ENCODE measurements at regions not wholly inside any gene's neighbourhood (a gene's known extent, or its start where the extent isn't known, plus 50 kb on each side); places are given as distances from the start of the nearest gene placed in this dataset.

DNA sequence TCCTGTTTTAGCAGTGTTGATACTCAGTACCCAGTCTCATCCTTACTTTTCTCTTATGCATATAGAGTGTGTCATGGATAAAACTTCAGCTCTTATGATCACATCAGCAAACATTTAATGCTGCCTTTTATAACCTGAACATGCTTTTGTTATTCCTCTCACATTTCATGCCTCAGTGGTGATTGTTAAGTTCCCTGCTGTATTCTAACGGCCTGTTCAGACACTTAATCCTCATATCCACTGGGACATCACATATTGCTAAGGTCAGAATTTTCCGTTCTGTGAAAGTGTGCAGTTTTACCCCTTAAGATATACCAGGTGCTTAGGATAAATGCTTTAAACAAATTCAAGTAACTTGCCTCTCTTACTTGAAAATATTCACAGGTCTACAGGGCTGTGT is 268.7 kb upstream of the SEL1L start:
- no peak overlapping the region for H3K4me3 ChIP-seq
- H3K4me2 ChIP-seq, result no peak overlapping the region
- no peak for TF ChIP-seq EP300 (IDR thresholded peaks at IDR 0.05)
- TF ChIP-seq PHF8 (IDR thresholded peaks at IDR 0.05; ENCODE audit: borderline replicate concordance, low read depth), result no peak
- TF ChIP-seq HDAC2 (IDR thresholded peaks at IDR 0.05), result no peak
- no peak for TF ChIP-seq ESRRA (IDR thresholded peaks at IDR 0.05; ENCODE audit: borderline replicate concordance, low read length)
- no peak for TF ChIP-seq CHD2 (IDR thresholded peaks at IDR 0.05; ENCODE audit: low read length, partially characterized antibody)
- no peak for TF ChIP-seq HOXB5 (CRISPR knock-in tag; IDR thresholded peaks at IDR 0.05)
- no peak for TF ChIP-seq KDM1A (IDR thresholded peaks at IDR 0.05; ENCODE audit: low read depth)
- no peak for TF ChIP-seq MAFK (IDR thresholded peaks at IDR 0.05; ENCODE audit: partially characterized antibody)
- no peak for TF ChIP-seq CBX2 (IDR thresholded peaks at IDR 0.05; ENCODE audit: borderline replicate concordance, low read depth)
- TF ChIP-seq, protein P1, sequence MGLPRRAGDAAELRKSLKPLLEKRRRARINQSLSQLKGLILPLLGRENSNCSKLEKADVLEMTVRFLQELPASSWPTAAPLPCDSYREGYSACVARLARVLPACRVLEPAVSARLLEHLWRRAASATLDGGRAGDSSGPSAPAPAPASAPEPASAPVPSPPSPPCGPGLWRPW (IDR thresholded peaks at IDR 0.05), result no peak
- no peak for TF ChIP-seq HOXA7 (CRISPR knock-in tag; IDR thresholded peaks at IDR 0.05)
- no peaks in the 10 kb centered on the region for H3K4me1 ChIP-seq
- no peak for FAIRE-seq
- no peak overlapping the region for H3K27ac ChIP-seq
- no peak for DNase-seq (ENCODE audit: low read depth in 1 of 2, low spot score in 1 of 2)
- no peak for ATAC-seq
- POLR2A ChIA-PET, result no interaction called here
- 3% methylated on average over 2 of the region's 2 CpGs for WGBS (ENCODE audit: missing lambda C conversion rate)
- H3K9me3 ChIP-seq, result no peaks in the 10 kb centered on the region
- CTCF ChIA-PET, result interaction anchor here (1.0 kb wide), 1 partner anchor 86 kb away, joined by 3 read pairs; no protein-coding TSS in a partner anchor

DNA sequence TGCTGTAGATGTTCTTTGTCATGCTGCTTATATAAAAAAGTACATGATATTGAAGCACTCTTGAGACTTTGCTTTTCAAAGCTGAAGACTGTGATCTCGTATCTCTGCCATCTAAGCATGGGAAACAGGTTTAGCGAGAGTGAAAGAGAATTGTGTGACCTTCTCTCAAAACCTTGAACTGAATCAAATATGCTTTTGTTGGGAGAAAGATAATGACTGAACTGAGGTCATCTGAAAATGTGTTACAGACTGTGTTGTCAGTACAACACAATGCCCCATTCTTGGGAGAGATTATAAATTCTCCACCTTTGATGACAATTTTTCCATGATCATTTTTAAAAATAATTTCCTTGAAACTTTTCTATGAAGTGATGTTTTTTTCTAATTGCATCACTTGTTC is 272.1 kb upstream of the SEL1L start:
- Histone ChIP-seq H3K4me2 (no peak overlapping the region), H3K27ac (no peak overlapping the region), H3K4me3 (no peak overlapping the region), H3K4me1 (no peaks in the 10 kb centered on the region), H3K9me3 (no peaks in the 10 kb centered on the region)
- TF ChIP-seq CBX2 (IDR thresholded peaks at IDR 0.05; ENCODE audit: borderline replicate concordance, low read depth), result no peak
- TF ChIP-seq, protein P2, sequence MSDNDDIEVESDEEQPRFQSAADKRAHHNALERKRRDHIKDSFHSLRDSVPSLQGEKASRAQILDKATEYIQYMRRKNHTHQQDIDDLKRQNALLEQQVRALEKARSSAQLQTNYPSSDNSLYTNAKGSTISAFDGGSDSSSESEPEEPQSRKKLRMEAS (IDR thresholded peaks at IDR 0.05), result no peak
- TF ChIP-seq ZNF302 (CRISPR knock-in tag; IDR thresholded peaks at IDR 0.05), result no peak
- no peak for TF ChIP-seq HDAC2 (IDR thresholded peaks at IDR 0.05)
- TF ChIP-seq EHF (CRISPR knock-in tag; IDR thresholded peaks at IDR 0.05), result no peak
- no peak for TF ChIP-seq CBX8 (IDR thresholded peaks at IDR 0.05)
- TF ChIP-seq FOSL2 (IDR thresholded peaks at IDR 0.05), result no peak
- TF ChIP-seq FOSL2 (CRISPR knock-in tag; IDR thresholded peaks at IDR 0.05), result no peak
- no peak for TF ChIP-seq MYC (IDR thresholded peaks at IDR 0.05; ENCODE audit: borderline replicate concordance, low read length)
- TF ChIP-seq RAD21 (conservative IDR thresholded peaks at IDR 0.05 in 1 of 2, IDR thresholded peaks at IDR 0.05 in 1 of 2), result no peak
- TF ChIP-seq, protein P3, sequence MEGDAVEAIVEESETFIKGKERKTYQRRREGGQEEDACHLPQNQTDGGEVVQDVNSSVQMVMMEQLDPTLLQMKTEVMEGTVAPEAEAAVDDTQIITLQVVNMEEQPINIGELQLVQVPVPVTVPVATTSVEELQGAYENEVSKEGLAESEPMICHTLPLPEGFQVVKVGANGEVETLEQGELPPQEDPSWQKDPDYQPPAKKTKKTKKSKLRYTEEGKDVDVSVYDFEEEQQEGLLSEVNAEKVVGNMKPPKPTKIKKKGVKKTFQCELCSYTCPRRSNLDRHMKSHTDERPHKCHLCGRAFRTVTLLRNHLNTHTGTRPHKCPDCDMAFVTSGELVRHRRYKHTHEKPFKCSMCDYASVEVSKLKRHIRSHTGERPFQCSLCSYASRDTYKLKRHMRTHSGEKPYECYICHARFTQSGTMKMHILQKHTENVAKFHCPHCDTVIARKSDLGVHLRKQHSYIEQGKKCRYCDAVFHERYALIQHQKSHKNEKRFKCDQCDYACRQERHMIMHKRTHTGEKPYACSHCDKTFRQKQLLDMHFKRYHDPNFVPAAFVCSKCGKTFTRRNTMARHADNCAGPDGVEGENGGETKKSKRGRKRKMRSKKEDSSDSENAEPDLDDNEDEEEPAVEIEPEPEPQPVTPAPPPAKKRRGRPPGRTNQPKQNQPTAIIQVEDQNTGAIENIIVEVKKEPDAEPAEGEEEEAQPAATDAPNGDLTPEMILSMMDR (IDR thresholded peaks at IDR 0.05), result no peak
- no peak for TF ChIP-seq GATA3 (IDR thresholded peaks at IDR 0.05; ENCODE audit: borderline replicate concordance)
- TF ChIP-seq JUN (IDR thresholded peaks at IDR 0.05), result no peak
- TF ChIP-seq NPAS2 (CRISPR knock-in tag; IDR thresholded peaks at IDR 0.05; ENCODE audit: borderline replicate concordance), result no peak
- TF ChIP-seq CHD4 (IDR thresholded peaks at IDR 0.05; ENCODE audit: borderline replicate concordance), result no peak
- TF ChIP-seq POLR2AphosphoS2 (conservative IDR thresholded peaks at IDR 0.05; ENCODE audit: low read length), result no peak
- TF ChIP-seq, protein P4, sequence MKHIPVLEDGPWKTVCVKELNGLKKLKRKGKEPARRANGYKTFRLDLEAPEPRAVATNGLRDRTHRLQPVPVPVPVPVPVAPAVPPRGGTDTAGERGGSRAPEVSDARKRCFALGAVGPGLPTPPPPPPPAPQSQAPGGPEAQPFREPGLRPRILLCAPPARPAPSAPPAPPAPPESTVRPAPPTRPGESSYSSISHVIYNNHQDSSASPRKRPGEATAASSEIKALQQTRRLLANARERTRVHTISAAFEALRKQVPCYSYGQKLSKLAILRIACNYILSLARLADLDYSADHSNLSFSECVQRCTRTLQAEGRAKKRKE (CRISPR knock-in tag; IDR thresholded peaks at IDR 0.05; ENCODE audit: low read depth), result no peak
- no peak for TF ChIP-seq ZFP36 (IDR thresholded peaks at IDR 0.05; ENCODE audit: borderline replicate concordance, partially characterized antibody)
- TF ChIP-seq EHMT2 (IDR thresholded peaks at IDR 0.05; ENCODE audit: low read depth), result no peak
- 0% methylated on average over 2 of the region's 2 CpGs for WGBS (ENCODE audit: missing lambda C conversion rate)
- ATAC-seq, result no peak
- ChIA-PET CTCF (no interaction called here), POLR2A (no interaction called here)
- DNase-seq (ENCODE audit: low read depth in 1 of 2, low spot score in 1 of 2), result no peak
- no peak for FAIRE-seq
